ENCODE measurements at regions not wholly inside any gene's neighbourhood (a gene's known extent, or its start where the extent isn't known, plus 50 kb on each side); places are given as distances from the start of the nearest gene placed in this dataset.

GRCh38 chr10:32109603-32110002, 53.4 kb upstream of the KIF5B start:
- TF ChIP-seq POLR2A (IDR thresholded peaks at IDR 0.05; ENCODE audit: extremely low read depth, insufficient read length) (no peak), CTCF (IDR thresholded peaks at IDR 0.05; ENCODE audit: low read depth, low read length) (no peak), MYC (IDR thresholded peaks at IDR 0.05; ENCODE audit: low read depth, low read length) (no peak), MAX (IDR thresholded peaks at IDR 0.05; ENCODE audit: low read depth, low read length) (no peak)
- no peak for DNase-seq (ENCODE audit: low read depth)
- H3K4me3 ChIP-seq (ENCODE audit: low read depth, low read length) = no peak overlapping the region

Measured in NB4 (cell line).